Esophagus squamous epithelium (tissue), 5 donors: ENCODE measurements at regions not wholly inside any gene's neighbourhood (a gene's known extent, or its start where the extent isn't known, plus 50 kb on each side); places are given as distances from the start of the nearest gene placed in this dataset.

Source experiments
- DNase-seq: peaks from one replicate; lab custom pipeline; 2025; lab: John Stamatoyannopoulos, UW
- H3K27ac ChIP-seq, 4 donors: fragments of 200-600 bp; sonication (generic); one replicate each; pipeline ENCODE4 v1.5.1; 2016 to 2019; ENCODE audit warnings: mild to moderate bottlenecking in 1 of 4
- H3K27me3 ChIP-seq, 4 donors: fragments of 200-600 bp; sonication (generic); 1 replicate in 3 of 4; 2 replicates in 1 of 4; pipeline versions ENCODE4 v1.5.1 to v1.6.0; 2017 to 2021; ENCODE audit warnings: antibody characterized with exemption in 1 of 4
- H3K36me3 ChIP-seq, 3 donors: fragments of 200-600 bp; sonication (generic); one replicate each; pipeline ENCODE4 v1.5.1; 2016 to 2019
- H3K4me1 ChIP-seq, 3 donors: fragments of 200-600 bp; sonication (generic); one replicate each; pipeline ENCODE4 v1.5.1; 2017 to 2019
- H3K4me3 ChIP-seq, 4 donors: fragments of 200-600 bp; sonication (generic); 1 replicate in 3 of 4; 2 replicates in 1 of 4; pipeline ENCODE4 v1.5.1; 2016 to 2019; ENCODE audit warnings: mild to moderate bottlenecking in 2 of 4, moderate library complexity in 1 of 4
- H3K9me3 ChIP-seq, 3 donors: fragments of 200-600 bp; sonication (generic); one replicate each; pipeline ENCODE4 v1.5.1; 2016 to 2019
- CTCF ChIP-seq, 6 experiments: fragments of 450-650 bp in 4 of 6; fragments of 200-600 bp in 2 of 6; sonication (generic) in 2 of 6; IDR thresholded peaks; one replicate each; pipeline ENCODE4 v1.5.1; 2016 to 2019; ENCODE audit warnings: antibody characterized with exemption in 6 of 6, mild to moderate bottlenecking in 4 of 6, moderate library complexity in 4 of 6
- POLR2A ChIP-seq, 4 donors: fragments of 450-650 bp; IDR thresholded peaks; one replicate each; pipeline ENCODE4 v1.6.1; 2017; ENCODE audit warnings: antibody characterized with exemption in 4 of 4, mild to moderate bottlenecking in 4 of 4, moderate library complexity in 3 of 4
- WGBS, 2 donors: methylation state at CpG; one replicate each; pipeline ENCODE4 v1.1.5; 2018; 5-methylcytosine and 5-hydroxymethylcytosine counted together
- intact Hi-C: fragments of 100-400 bp; cut with DNase I; formaldehyde crosslinking; loops from one replicate; pipeline ENCODE4 v1.15.0; 2022
- donor health status: DM: yes; HTN: yes; CAD: no.

GRCh38 chr1:34610063-34610462 is 144.8 kb upstream of the GJB5 start:
- Histone ChIP-seq H3K4me1 (no peaks in the 10 kb centered on the region), H3K9me3 (no peaks in the 10 kb centered on the region), H3K27ac (no peak overlapping the region), H3K36me3 (no peaks in the 10 kb centered on the region), H3K27me3 (peaks cover 0 to 63% (median 0%) of the 10 kb centered on the region in 4 donors), H3K4me3 (no peak overlapping the region)
- intact Hi-C loops = no loop called here
- TF ChIP-seq POLR2A (IDR thresholded peaks at IDR 0.05) (no peak), CTCF (IDR thresholded peaks at IDR 0.05) (no peak)
- no peak for DNase-seq
- WGBS, 2 donors = 46 to 56% methylated on average over 2 of the region's 2 CpGs

GRCh38 chr1:34611571-34611970 is 143.3 kb upstream of the GJB5 start:
- no peak overlapping the region for H3K4me3 ChIP-seq
- H3K27ac ChIP-seq = no peak overlapping the region
- intact Hi-C loops = no loop called here
- no peaks in the 10 kb centered on the region for H3K36me3 ChIP-seq
- 64 to 76% methylated on average over 5 of the region's 5 CpGs for WGBS, 2 donors
- TF ChIP-seq CTCF (IDR thresholded peaks at IDR 0.05) (no peak), POLR2A (IDR thresholded peaks at IDR 0.05) (no peak)
- H3K9me3 ChIP-seq = no peaks in the 10 kb centered on the region
- H3K4me1 ChIP-seq = no peaks in the 10 kb centered on the region
- no peak for DNase-seq
- H3K27me3 ChIP-seq = peaks cover 0 to 72% (median 0%) of the 10 kb centered on the region in 4 donors

- H3K4me1 ChIP-seq = no peaks in the 10 kb centered on the region
- H3K4me3 ChIP-seq = no peak overlapping the region
- intact Hi-C loops = no loop called here
- H3K36me3 ChIP-seq = no peaks in the 10 kb centered on the region
- no peak for DNase-seq
- H3K27ac ChIP-seq = no peak overlapping the region
- H3K9me3 ChIP-seq = no peaks in the 10 kb centered on the region
- TF ChIP-seq CTCF (IDR thresholded peaks at IDR 0.05) (no peak), POLR2A (IDR thresholded peaks at IDR 0.05) (no peak)
- peaks cover 0 to 74% (median 0%) of the 10 kb centered on the region in 4 donors for H3K27me3 ChIP-seq
- WGBS, 2 donors = 61 to 63% methylated on average over 9 of the region's 9 CpGs
Measured at GRCh38 chr1:34612091-34612827, 142.6 kb upstream of the GJB5 start.

- peaks cover 0 to 64% (median 0%) of the 10 kb centered on the region in 4 donors for H3K27me3 ChIP-seq
- H3K4me3 ChIP-seq = no peak overlapping the region
- no peak overlapping the region for H3K27ac ChIP-seq
- intact Hi-C loops = no loop called here
- 55 to 61% methylated on average over 7 of the region's 7 CpGs for WGBS, 2 donors
- TF ChIP-seq POLR2A (IDR thresholded peaks at IDR 0.05) (no peak), CTCF (IDR thresholded peaks at IDR 0.05) (no peak)
- no peaks in the 10 kb centered on the region for H3K36me3 ChIP-seq
- H3K4me1 ChIP-seq = peaks cover 0 to 5% (median 0%) of the 10 kb centered on the region in 3 donors
- no peak for DNase-seq
- no peaks in the 10 kb centered on the region for H3K9me3 ChIP-seq
Measured at GRCh38 chr1:34617321-34618118, 137.3 kb upstream of the GJB5 start.

GRCh38 chr1:34618381-34618780 is 136.5 kb upstream of the GJB5 start:
- 54 to 63% methylated on average over 2 to 3 of the region's 3 CpGs for WGBS, 2 donors
- TF ChIP-seq POLR2A (IDR thresholded peaks at IDR 0.05) (no peak), CTCF (IDR thresholded peaks at IDR 0.05) (no peak)
- intact Hi-C loops = no loop called here

More at GRCh38 chr1:34618381-34618780, 136.5 kb upstream of the GJB5 start:
- no peak for DNase-seq
- peaks cover 0 to 61% (median 0%) of the 10 kb centered on the region in 4 donors for H3K27me3 ChIP-seq
- H3K27ac ChIP-seq = no peak overlapping the region
- H3K4me3 ChIP-seq = no peak overlapping the region
- no peaks in the 10 kb centered on the region for H3K36me3 ChIP-seq
- no peaks in the 10 kb centered on the region for H3K9me3 ChIP-seq
- H3K4me1 ChIP-seq = peaks cover 0 to 5% (median 0%) of the 10 kb centered on the region in 3 donors
